ENCODE measurements at regions not wholly inside any gene's neighbourhood (a gene's known extent, or its start where the extent isn't known, plus 50 kb on each side); places are given as distances from the start of the nearest gene placed in this dataset.

GRCh38 chr1:185418472-185418871 is 101.4 kb upstream of the IVNS1ABP start:
- no peak overlapping the region for H2AFZ ChIP-seq (ENCODE audit: low read depth, low read length)
- no peak overlapping the region for H3K27ac ChIP-seq (ENCODE audit: low read length)
- H3K36me3 ChIP-seq (ENCODE audit: insufficient read depth, low read length), result no peaks in the 10 kb centered on the region
- no peaks in the 10 kb centered on the region for H4K20me1 ChIP-seq (ENCODE audit: insufficient read depth, low read length)
- H3K4me2 ChIP-seq (ENCODE audit: insufficient read depth, low read length), result no peak overlapping the region
- H3K4me3 ChIP-seq (ENCODE audit: low read depth in 1 of 2, low read length in 2 of 2), result no peak overlapping the region
- no peaks in the 10 kb centered on the region for H3K79me2 ChIP-seq (ENCODE audit: insufficient read depth, low read length)
- no peak overlapping the region for H3K9ac ChIP-seq (ENCODE audit: low read depth, low read length)
- H3K9me3 ChIP-seq (ENCODE audit: insufficient read depth, low read length, severe bottlenecking), result no peaks in the 10 kb centered on the region
- no peaks in the 10 kb centered on the region for H3K27me3 ChIP-seq (ENCODE audit: insufficient read depth, low read length, poor library complexity)
- DNase-seq (no peak), ATAC-seq (ENCODE audit: insufficient read depth, low read depth) (no peak)
- TF ChIP-seq EZH2 (IDR thresholded peaks at IDR 0.05; ENCODE audit: borderline replicate concordance, low read depth, low read length, severe bottlenecking), result no peak
- TF ChIP-seq, protein P1, sequence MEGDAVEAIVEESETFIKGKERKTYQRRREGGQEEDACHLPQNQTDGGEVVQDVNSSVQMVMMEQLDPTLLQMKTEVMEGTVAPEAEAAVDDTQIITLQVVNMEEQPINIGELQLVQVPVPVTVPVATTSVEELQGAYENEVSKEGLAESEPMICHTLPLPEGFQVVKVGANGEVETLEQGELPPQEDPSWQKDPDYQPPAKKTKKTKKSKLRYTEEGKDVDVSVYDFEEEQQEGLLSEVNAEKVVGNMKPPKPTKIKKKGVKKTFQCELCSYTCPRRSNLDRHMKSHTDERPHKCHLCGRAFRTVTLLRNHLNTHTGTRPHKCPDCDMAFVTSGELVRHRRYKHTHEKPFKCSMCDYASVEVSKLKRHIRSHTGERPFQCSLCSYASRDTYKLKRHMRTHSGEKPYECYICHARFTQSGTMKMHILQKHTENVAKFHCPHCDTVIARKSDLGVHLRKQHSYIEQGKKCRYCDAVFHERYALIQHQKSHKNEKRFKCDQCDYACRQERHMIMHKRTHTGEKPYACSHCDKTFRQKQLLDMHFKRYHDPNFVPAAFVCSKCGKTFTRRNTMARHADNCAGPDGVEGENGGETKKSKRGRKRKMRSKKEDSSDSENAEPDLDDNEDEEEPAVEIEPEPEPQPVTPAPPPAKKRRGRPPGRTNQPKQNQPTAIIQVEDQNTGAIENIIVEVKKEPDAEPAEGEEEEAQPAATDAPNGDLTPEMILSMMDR (IDR thresholded peaks at IDR 0.05; ENCODE audit: borderline replicate concordance, extremely low read depth, low read length, poor library complexity, severe bottlenecking), result no peak
- H3K4me1 ChIP-seq (ENCODE audit: insufficient read depth, low read length), result no peaks in the 10 kb centered on the region

DNA sequence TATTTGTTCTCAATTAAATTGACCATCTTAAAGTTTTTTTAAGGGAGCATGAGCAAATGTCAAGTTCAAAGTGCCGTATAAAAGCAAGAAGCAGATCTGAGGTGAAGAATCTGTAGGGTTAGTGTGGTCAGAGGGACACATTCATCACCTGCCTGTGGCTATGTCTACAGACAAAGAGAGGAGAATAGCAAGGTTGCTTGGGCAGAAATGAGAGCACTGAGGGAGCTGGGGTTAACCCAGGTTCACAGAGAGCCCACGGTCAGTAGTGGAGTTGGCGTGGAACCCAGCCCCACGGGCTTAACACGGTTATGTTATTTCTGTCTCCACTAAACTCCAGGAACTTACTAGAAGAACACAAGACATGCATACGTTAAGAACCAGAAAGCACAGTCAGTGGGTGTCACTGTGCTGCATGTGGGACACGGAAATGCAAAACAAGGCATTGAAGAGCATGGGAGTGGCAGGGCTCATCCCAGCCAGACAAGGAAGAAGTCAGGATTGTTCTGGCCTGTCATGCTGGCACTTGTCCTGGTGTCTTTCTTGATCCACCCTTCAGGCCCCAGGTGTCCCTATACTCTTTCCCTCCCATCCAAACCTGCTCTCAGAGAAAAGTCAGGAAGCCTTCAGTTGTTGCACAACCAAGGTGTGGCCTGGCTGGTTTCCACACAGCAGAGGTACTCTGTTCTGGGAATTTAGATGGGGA is 95.5 kb upstream of the IVNS1ABP start:
- Histone ChIP-seq H3K4me2 (ENCODE audit: insufficient read depth, low read length) (no peak overlapping the region), H3K27me3 (ENCODE audit: insufficient read depth, low read length, poor library complexity) (peaks cover 7% of the 10 kb centered on the region), H3K9ac (ENCODE audit: low read depth, low read length) (no peak overlapping the region), H3K4me1 (ENCODE audit: insufficient read depth, low read length) (no peaks in the 10 kb centered on the region), H3K79me2 (ENCODE audit: insufficient read depth, low read length) (no peaks in the 10 kb centered on the region), H3K27ac (ENCODE audit: low read length) (no peak overlapping the region), H3K9me3 (ENCODE audit: insufficient read depth, low read length, severe bottlenecking) (no peaks in the 10 kb centered on the region), H3K4me3 (ENCODE audit: low read depth in 1 of 2, low read length in 2 of 2) (no peak overlapping the region), H2AFZ (ENCODE audit: low read depth, low read length) (no peak overlapping the region), H4K20me1 (ENCODE audit: insufficient read depth, low read length) (no peaks in the 10 kb centered on the region), H3K36me3 (ENCODE audit: insufficient read depth, low read length) (no peaks in the 10 kb centered on the region)
- ATAC-seq (ENCODE audit: insufficient read depth, low read depth) (no peak), DNase-seq (no peak)
- TF ChIP-seq, protein P1 (IDR thresholded peaks at IDR 0.05; ENCODE audit: borderline replicate concordance, extremely low read depth, low read length, poor library complexity, severe bottlenecking), result no peak
- no peak for TF ChIP-seq EZH2 (IDR thresholded peaks at IDR 0.05; ENCODE audit: borderline replicate concordance, low read depth, low read length, severe bottlenecking)

DNA sequence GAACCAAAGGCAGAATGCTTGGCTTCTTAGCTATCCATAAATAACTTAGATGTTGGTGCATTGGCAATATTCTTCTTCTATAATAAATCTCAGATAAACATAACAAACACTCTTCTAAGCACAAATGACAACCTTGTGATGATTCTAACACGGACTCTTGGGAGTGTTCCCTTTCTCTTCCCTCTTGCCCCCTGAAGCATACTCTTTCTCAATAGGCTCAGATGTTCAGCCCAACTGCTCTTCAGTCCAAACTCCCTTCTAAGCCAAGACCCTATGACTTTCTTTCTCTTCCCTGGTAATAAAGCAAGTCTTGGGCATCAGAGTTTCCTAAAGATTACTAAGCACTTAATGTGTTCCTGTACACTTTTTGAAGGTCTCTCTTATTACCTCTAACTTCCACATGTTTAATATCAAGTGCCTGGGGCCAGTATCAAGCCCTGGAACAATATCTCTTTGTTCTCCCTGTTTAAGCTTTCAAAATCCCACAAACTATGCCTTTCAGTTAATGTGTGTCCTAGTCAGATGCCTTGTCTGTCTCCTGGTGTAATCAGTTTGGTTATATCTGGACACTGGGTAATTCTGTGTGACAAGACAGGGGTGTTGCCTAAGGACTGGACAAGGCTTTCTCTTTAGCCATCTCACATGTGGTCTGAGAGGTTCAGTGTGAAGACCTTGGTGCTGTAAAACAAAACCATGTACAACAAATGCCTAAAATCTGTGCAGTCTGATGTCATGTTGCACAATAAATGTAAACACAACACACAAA is 92.9 kb upstream of the IVNS1ABP start:
- H2AFZ ChIP-seq (ENCODE audit: low read depth, low read length), result no peak overlapping the region
- TF ChIP-seq EZH2 (IDR thresholded peaks at IDR 0.05; ENCODE audit: borderline replicate concordance, low read depth, low read length, severe bottlenecking), result no peak
- TF ChIP-seq, protein P1 (IDR thresholded peaks at IDR 0.05; ENCODE audit: borderline replicate concordance, extremely low read depth, low read length, poor library complexity, severe bottlenecking), result no peak
- no peaks in the 10 kb centered on the region for H4K20me1 ChIP-seq (ENCODE audit: insufficient read depth, low read length)
- H3K79me2 ChIP-seq (ENCODE audit: insufficient read depth, low read length), result no peaks in the 10 kb centered on the region
- no peak overlapping the region for H3K27ac ChIP-seq (ENCODE audit: low read length)
- peaks cover 2% of the 10 kb centered on the region for H3K9me3 ChIP-seq (ENCODE audit: insufficient read depth, low read length, severe bottlenecking)
- DNase-seq, result no peak
- H3K4me2 ChIP-seq (ENCODE audit: insufficient read depth, low read length), result no peak overlapping the region
- H3K27me3 ChIP-seq (ENCODE audit: insufficient read depth, low read length, poor library complexity), result peaks cover 7% of the 10 kb centered on the region
- no peaks in the 10 kb centered on the region for H3K36me3 ChIP-seq (ENCODE audit: insufficient read depth, low read length)
- ATAC-seq (ENCODE audit: insufficient read depth, low read depth), result no peak
- H3K4me1 ChIP-seq (ENCODE audit: insufficient read depth, low read length), result no peaks in the 10 kb centered on the region
- H3K4me3 ChIP-seq (ENCODE audit: low read depth in 1 of 2, low read length in 2 of 2), result no peak overlapping the region
- H3K9ac ChIP-seq (ENCODE audit: low read depth, low read length), result no peak overlapping the region
